Skeletal muscle cell (primary cell): ENCODE measurements at regions not wholly inside any gene's neighbourhood (a gene's known extent, or its start where the extent isn't known, plus 50 kb on each side); places are given as distances from the start of the nearest gene placed in this dataset.

Experiments used
- DNase-seq: peaks from one replicate; pipeline ENCODE4 v3.0.0-alpha.2; 2010; ENCODE audit warnings: low read depth
- H3K4me3 ChIP-seq: 2 replicates; pipeline ENCODE4 v1.5.1; 2011; ENCODE audit warnings: low read depth, mild to moderate bottlenecking, control low read depth, low read length, moderate library complexity

- no peak overlapping the region for H3K4me3 ChIP-seq
- no peak for DNase-seq
These were observed 212.3 kb upstream of the NCAM1 start for GRCh38 chr11:112748713-112749543.

DNA sequence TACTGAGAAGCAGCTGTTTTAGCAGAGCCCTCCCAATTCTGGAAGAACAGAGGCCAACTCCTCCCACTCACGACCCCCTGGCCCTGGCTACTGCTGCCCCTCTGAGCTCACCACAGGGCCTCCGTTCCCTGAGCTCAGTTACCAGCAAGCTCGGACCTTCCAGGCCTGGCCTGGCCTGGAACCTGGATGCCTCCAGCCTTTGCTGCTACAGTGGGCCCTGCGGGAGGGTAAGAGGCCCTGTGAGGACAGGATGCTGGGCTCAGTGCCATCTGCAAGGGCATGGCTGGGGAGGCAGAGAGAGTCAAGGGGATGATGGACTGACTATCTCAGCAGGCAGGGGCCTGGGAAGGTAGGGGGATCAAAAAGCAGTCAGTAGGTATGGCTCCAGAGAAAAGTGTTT is 209.9 kb upstream of the NCAM1 start:
- DNase-seq = no peak
- no peak overlapping the region for H3K4me3 ChIP-seq

DNA sequence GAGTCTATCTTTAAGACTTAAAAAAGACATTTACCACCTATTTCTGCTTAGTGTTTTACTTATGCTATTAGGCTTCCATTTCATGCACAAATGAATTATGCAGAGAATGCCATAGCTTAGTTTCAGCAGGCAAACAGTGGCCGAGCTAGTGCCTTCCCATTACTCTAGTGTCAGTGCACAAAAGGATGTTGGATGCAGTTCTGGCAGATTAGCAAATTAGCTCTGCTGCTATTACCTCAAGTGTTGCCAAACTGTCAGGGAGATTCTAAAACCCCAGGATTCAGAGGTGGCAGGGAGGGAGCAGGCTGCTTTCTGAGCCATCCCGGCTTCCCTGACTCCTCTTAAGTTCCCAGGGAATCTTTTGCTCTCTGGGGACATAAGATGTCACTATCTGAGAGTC is 209.4 kb upstream of the NCAM1 start:
- no peak for DNase-seq
- H3K4me3 ChIP-seq = no peak overlapping the region

GRCh38 chr11:112752563-112752962 is 208.7 kb upstream of the NCAM1 start:
- H3K4me3 ChIP-seq = no peak overlapping the region
- DNase-seq = no peak

DNA sequence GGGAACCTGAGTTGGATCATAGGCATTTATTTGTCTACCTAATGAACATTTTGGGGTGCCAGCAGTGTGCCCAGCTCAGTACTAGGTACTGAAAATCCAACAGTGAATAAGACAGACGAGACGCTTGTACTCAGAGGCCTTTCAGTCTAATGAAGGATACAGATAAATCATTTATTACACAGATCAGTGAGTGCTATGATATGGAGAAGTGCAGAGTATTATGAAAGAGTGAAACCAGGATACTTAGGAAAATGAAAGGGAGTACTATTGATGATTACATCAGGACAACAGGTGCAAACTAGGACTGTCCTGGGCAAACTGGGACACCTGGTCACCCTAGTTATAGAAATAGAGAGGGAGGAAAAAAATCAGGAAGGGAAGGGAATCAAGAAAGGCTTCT is 207.5 kb upstream of the NCAM1 start:
- H3K4me3 ChIP-seq = no peak overlapping the region
- no peak for DNase-seq

DNA sequence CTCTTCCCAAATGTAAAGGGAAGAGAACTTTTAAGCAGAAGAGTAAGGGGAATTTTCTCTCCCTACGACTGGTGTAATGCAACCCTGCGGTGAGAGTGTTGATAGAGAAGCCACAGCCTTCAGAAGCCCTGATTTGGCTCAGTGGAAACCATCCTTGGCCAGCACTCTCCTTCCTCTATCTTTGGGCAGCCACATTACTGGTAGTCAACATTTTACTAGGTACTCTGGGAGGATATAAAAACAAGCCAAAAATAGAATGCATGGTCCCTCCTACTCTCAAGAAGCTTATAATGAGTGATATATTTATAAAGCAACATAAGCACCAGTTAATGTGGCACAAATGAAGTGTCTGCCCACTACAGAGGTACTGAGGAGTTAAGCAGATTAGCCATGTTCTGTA is 201.8 kb upstream of the NCAM1 start:
- no peak overlapping the region for H3K4me3 ChIP-seq
- DNase-seq = no peak

- no peak for DNase-seq
- H3K4me3 ChIP-seq = no peak overlapping the region
These were observed 200.7 kb upstream of the NCAM1 start for GRCh38 chr11:112760396-112761059.

DNA sequence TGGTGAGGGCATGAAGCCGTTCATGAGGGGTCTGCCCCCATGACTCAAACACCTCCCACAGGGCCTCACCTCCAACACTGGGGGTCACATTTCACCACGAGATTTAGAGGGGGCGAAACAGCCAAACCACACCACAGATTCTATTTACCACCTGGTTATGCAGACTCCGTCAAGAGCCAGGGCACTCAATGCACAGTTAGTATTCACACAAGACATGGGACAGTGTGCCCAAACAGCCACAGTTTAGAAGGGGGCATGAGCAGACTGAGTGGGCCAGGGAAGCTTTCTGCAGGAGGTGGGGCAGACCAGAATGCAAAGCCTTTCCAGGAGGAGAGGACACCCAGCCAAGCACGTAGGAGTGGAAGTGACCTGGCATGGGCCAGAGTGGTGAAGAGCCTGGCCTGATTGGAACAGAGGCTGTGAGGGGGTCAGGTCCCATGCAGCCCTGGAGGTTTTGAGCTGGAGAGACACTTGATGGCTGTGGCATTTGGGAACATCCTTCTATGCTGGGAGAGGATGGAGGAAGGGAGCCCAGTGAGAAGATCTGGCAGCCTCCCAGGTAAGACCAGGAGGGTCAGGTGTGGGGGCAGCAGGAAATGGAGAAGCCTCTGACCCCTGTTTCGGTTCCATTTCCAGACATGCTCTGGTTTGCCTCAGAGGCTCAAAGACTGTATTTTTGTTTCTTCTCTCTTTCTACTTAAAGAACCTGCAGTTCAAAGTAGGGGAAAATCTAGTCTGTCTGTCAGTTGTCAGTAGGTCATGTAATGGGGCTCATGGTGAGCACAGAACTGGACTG is 199.1 kb upstream of the NCAM1 start:
- H3K4me3 ChIP-seq = no peak overlapping the region
- DNase-seq = no peak

DNA sequence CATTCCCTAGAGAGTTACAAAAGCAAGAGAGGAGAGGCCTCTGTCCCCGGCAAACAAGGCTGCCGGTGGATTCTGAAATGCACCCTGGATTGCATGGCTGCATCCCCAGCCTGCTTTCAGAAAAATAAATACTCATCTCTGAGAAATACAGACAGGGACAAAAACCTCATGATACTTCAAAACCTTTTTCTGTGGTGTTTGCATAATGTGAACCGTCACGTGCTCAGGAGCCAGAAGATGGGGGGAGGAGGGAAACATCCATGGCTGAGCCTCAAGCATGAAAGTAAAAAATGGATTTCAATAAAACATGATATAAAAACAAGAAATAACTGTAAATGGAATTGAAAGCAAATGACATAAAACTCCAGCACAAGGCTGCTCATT is 198.5 kb upstream of the NCAM1 start:
- H3K4me3 ChIP-seq = no peak overlapping the region
- DNase-seq = no peak

- H3K4me3 ChIP-seq = no peak overlapping the region
- no peak for DNase-seq
These were observed 195.9 kb upstream of the NCAM1 start for GRCh38 chr11:112765337-112765736.

- H3K4me3 ChIP-seq = no peak overlapping the region
- DNase-seq = no peak
These were observed 192.1 kb upstream of the NCAM1 start for GRCh38 chr11:112769170-112769569.

DNA sequence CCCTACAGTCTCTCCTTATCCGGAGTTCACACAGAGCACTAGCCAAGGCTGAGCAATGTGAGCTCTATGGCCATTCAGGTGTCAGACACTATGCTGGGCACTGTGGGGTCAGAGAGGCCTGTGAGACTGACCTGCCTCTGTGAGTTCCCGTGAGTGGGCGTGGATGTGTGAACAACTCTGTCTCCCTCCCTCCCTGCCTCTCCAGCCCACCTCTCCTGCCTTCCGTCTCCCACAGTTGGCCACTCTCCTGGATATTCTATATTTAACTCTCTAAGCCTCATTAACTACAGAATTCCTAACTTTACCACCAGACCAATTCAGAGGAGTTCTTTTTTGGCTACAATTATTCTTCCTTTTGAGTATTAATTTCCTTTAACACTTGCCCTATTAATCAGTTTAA is 191.6 kb upstream of the NCAM1 start:
- DNase-seq = no peak
- H3K4me3 ChIP-seq = no peak overlapping the region

DNA sequence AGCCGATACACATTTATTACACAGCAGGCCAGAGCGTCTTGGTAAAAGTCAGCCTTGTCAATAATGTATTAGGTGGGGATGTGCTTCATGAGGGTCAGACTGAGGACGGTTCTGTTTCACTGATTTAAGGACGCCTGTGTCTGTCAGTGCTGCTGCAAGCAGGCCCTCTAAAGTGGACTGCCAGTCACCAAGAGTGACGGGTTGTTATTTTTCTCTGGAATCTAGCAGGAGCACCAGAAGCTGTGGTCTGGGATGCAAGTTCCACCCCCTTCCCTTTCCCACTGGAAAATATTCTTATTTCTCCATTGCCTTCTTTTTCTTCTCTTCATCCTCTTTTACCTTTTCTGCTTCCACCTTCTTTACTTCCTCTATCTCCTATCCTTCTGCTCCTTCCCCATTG is 191.2 kb upstream of the NCAM1 start:
- no peak for DNase-seq
- no peak overlapping the region for H3K4me3 ChIP-seq

DNA sequence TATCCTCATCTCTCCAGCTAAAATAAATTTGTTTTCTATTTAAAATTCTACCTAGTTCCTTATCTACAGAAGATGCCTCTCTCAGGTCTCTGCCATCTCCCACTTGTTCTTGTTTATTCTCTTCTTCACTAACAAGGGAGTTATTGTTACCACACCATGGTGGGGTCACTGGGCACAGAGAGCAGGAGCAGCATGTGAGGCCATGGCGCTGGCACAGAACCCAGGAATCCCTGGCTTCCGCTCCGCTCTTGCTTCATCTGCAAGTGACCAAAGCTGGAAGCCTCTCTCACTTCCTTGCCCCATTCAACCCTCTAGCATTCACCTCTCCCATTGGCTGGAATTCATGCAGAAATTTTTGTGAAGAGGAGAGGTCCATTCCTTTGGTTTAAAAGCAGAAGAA is 190.7 kb upstream of the NCAM1 start:
- no peak for DNase-seq
- H3K4me3 ChIP-seq = no peak overlapping the region

DNA sequence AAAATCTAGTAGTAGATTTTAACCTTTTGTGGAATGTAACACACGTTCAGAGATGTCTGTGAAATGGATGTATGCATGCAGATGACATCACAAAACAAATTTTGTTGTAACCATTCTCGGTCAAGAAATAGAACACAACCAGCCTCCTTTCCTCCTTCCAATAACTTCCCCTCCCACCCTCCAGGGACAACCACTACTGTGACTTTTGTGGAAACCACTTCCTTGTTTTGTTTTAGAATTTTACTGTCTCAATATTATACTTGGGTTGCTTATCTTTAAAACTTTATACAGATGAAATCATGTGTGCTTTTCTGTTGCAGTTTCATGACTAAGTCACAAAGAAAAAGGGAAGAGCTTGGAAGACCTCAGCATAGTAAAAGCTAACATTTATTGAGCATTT is 189.4 kb upstream of the NCAM1 start:
- no peak for DNase-seq

DNA sequence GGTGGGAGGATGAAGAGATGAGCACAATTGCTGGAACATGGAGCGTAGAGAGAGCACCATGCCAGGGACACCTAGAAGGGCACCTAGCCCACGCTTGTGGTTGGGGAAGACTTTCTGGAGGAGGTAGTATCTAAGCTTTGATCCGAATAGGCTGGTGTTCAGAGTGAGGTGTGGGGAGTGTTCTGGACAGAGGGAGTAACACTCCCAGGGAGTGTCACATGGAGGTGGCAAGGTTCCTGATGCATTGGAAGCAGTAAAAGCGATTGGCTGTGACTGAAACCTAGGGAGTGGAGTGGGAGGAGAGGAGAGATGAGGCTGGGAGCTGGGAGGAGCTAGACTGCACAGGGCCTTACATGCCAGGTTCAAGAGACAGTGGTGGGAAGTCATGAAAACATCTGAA is 188.0 kb upstream of the NCAM1 start:
- H3K4me3 ChIP-seq = no peak overlapping the region
- DNase-seq = no peak

More for the DNA sequence above, 189.4 kb upstream of the NCAM1 start:
- H3K4me3 ChIP-seq = no peak overlapping the region

DNA sequence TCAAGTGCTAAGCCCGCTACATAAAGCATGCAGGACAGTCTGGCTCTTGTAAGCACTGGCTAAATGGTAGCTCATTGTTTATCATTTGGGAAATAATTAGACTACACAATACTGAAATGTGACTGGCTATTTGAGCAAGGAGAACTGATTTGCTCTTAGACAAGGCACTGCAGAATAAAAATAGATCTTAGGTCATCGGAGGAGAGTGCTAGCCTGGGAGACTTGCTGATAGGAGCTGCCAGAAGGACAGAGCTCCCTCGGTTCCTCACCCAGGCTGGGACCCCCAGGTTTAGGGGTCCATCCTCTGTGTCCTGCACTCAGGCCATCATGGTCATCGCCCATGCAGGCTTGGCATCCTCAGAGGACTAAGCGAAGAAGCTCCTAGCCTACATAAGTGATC is 184.4 kb upstream of the NCAM1 start:
- no peak for DNase-seq
- H3K4me3 ChIP-seq = no peak overlapping the region

GRCh38 chr11:112777283-112777751 is 183.9 kb upstream of the NCAM1 start:
- DNase-seq = no peak
- no peak overlapping the region for H3K4me3 ChIP-seq

GRCh38 chr11:112778091-112778876 is 182.9 kb upstream of the NCAM1 start:
- DNase-seq = no peak
- H3K4me3 ChIP-seq = no peak overlapping the region

- H3K4me3 ChIP-seq = no peak overlapping the region
- DNase-seq = no peak
These were observed 182.3 kb upstream of the NCAM1 start for GRCh38 chr11:112778877-112779266.
